IMR-90 (cell line): ENCODE measurements at regions not wholly inside any gene's neighbourhood (a gene's known extent, or its start where the extent isn't known, plus 50 kb on each side); places are given as distances from the start of the nearest gene placed in this dataset.

Experiments used
- BHLHE40 ChIP-seq: fragments of 150-350 bp; IDR thresholded peaks from 2 replicates; pipeline ENCODE4 v1.6.1; 2016; ENCODE audit warnings: mild to moderate bottlenecking, low read depth, low read length
- CEBPB ChIP-seq: IDR thresholded peaks from 2 replicates; pipeline ENCODE4 v1.6.1; 2012; ENCODE audit warnings: low read depth, low read length, improper control_type of control experiment
- CHD1 ChIP-seq: IDR thresholded peaks from 2 replicates; pipeline ENCODE4 v1.6.1; 2012; ENCODE audit warnings: low read depth, low read length, improper control_type of control experiment
- CTCF ChIP-seq: conservative IDR thresholded peaks from 2 replicates; pipeline ENCODE4 v1.5.1; 2012; ENCODE audit warnings: mild to moderate bottlenecking, low read depth, low read length, improper control_type of control experiment
- ELK1 ChIP-seq: fragments of 150-350 bp; IDR thresholded peaks from 2 replicates; pipeline ENCODE4 v1.6.1; 2016; ENCODE audit warnings: low read depth, mild to moderate bottlenecking, low read length, moderate library complexity, borderline replicate concordance
- FOS ChIP-seq: fragments of 150-350 bp; IDR thresholded peaks from 2 replicates; pipeline ENCODE4 v1.6.1; 2016; ENCODE audit warnings: low read depth, low read length
- MAFK ChIP-seq: IDR thresholded peaks from 2 replicates; pipeline ENCODE4 v1.6.1; 2012; ENCODE audit warnings: low read depth, low read length, improper control_type of control experiment
- MAZ ChIP-seq: IDR thresholded peaks from 2 replicates; pipeline ENCODE4 v1.6.1; 2012; ENCODE audit warnings: low read depth, mild to moderate bottlenecking, low read length, improper control_type of control experiment, moderate library complexity, borderline replicate concordance
- MXI1 ChIP-seq: IDR thresholded peaks from 2 replicates; pipeline ENCODE4 v1.6.1; 2012; ENCODE audit warnings: low read depth, mild to moderate bottlenecking, low read length, moderate library complexity, borderline replicate concordance
- POLR2A ChIP-seq: IDR thresholded peaks from 2 replicates; pipeline ENCODE4 v1.6.1; 2012; ENCODE audit warnings: mild to moderate bottlenecking, low read depth, low read length
- RAD21 ChIP-seq: IDR thresholded peaks from 2 replicates; pipeline ENCODE4 v1.6.1; 2012; ENCODE audit warnings: low read length, improper control_type of control experiment
- RFX5 ChIP-seq: IDR thresholded peaks from 2 replicates; pipeline ENCODE4 v1.8.0; 2012; ENCODE audit warnings: low read depth, mild to moderate bottlenecking, low read length, moderate library complexity
- USF2 ChIP-seq: fragments of 150-350 bp; IDR thresholded peaks from 2 replicates; pipeline ENCODE4 v1.6.1; 2017; ENCODE audit warnings: mild to moderate bottlenecking, antibody characterized with exemption, low read length, low read depth

- no peak for TF ChIP-seq CTCF
- no peak for TF ChIP-seq USF2
- no peak for TF ChIP-seq MAFK
- no peak for TF ChIP-seq POLR2A
- TF ChIP-seq RAD21 = no peak
- no peak for TF ChIP-seq MXI1
- no peak for TF ChIP-seq ELK1
- peak; percentile 54 for TF ChIP-seq CEBPB
- TF ChIP-seq MAZ = no peak
- TF ChIP-seq RFX5 = no peak
- TF ChIP-seq FOS = no peak
- no peak for TF ChIP-seq BHLHE40
- TF ChIP-seq CHD1 = no peak
Measured at GRCh38 chr5:11985993-11986392, 81.7 kb upstream of the CTNND2 start.
